ENCODE measurements at regions not wholly inside any gene's neighbourhood (a gene's known extent, or its start where the extent isn't known, plus 50 kb on each side); places are given as distances from the start of the nearest gene placed in this dataset.
A peak's percentile ranks its signal among the peaks of the same experiment; 100 is the strongest.

- Mint-ChIP-seq H3K27me3 (ENCODE audit: insufficient read depth, unreplicated experiment) (no peaks in the 10 kb centered on the region), H3K9me3 (ENCODE audit: unreplicated experiment) (no peaks in the 10 kb centered on the region), H3K27ac (ENCODE audit: low read depth, unreplicated experiment) (no peak overlapping the region), H3K36me3 (ENCODE audit: insufficient read depth, unreplicated experiment) (no peaks in the 10 kb centered on the region), H3K4me1 (ENCODE audit: insufficient read depth, unreplicated experiment) (peaks cover 11% of the 10 kb centered on the region), H3K4me3 (ENCODE audit: unreplicated experiment) (no peak overlapping the region)
- TF ChIP-seq, protein P1, sequence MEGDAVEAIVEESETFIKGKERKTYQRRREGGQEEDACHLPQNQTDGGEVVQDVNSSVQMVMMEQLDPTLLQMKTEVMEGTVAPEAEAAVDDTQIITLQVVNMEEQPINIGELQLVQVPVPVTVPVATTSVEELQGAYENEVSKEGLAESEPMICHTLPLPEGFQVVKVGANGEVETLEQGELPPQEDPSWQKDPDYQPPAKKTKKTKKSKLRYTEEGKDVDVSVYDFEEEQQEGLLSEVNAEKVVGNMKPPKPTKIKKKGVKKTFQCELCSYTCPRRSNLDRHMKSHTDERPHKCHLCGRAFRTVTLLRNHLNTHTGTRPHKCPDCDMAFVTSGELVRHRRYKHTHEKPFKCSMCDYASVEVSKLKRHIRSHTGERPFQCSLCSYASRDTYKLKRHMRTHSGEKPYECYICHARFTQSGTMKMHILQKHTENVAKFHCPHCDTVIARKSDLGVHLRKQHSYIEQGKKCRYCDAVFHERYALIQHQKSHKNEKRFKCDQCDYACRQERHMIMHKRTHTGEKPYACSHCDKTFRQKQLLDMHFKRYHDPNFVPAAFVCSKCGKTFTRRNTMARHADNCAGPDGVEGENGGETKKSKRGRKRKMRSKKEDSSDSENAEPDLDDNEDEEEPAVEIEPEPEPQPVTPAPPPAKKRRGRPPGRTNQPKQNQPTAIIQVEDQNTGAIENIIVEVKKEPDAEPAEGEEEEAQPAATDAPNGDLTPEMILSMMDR (IDR thresholded peaks at IDR 0.05; ENCODE audit: unreplicated experiment), result no peak
- intact Hi-C loops (cut with micrococcal nuclease), result no loop called here
- ChIA-PET POLR2A (interaction anchor here (0.6 kb wide), 1 partner anchor 289 kb away, joined by 4 read pairs; no protein-coding TSS in a partner anchor), CTCF (interaction anchor here (0.6 to 1.3 kb wide), 4 partner anchors 14 to 1171 kb away, joined by 3 to 4 read pairs (median 4); no protein-coding TSS in a partner anchor)
- BruUV-seq (replicated peaks), result no TSS peak
- no peak for DNase-seq (ENCODE audit: unreplicated experiment)
These were observed 167.0 kb downstream of the MDFIC start for GRCh38 chr7:115088893-115089292.

DNA sequence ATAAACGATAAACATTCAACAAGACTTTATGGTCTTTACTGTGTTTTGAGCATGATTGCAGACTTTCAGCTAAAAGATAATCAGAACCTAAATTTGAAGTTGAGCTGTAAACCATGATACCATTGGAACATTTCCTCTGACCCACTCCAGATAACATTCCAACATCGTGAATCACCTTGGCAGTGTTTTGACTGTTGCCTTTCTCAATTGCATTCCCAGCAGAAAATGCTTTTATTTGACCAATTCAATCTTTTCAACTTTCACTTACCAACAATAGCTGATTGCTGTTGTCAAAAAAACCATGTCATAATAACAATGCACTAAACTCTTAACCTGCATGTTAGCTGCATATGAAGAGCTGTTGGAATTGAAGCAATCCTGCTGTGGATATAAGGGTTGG, 165.5 kb downstream of the MDFIC start:
- TF ChIP-seq, protein P1 (IDR thresholded peaks at IDR 0.05; ENCODE audit: unreplicated experiment), result no peak
- Mint-ChIP-seq H3K4me1 (ENCODE audit: insufficient read depth, unreplicated experiment) (peaks cover 11% of the 10 kb centered on the region), H3K27ac (ENCODE audit: low read depth, unreplicated experiment) (no peak overlapping the region), H3K27me3 (ENCODE audit: insufficient read depth, unreplicated experiment) (no peaks in the 10 kb centered on the region), H3K36me3 (ENCODE audit: insufficient read depth, unreplicated experiment) (no peaks in the 10 kb centered on the region), H3K4me3 (ENCODE audit: unreplicated experiment) (no peak overlapping the region), H3K9me3 (ENCODE audit: unreplicated experiment) (no peaks in the 10 kb centered on the region)
- intact Hi-C loops (cut with micrococcal nuclease), result no loop called here
- BruUV-seq (replicated peaks), result no TSS peak
- CTCF ChIA-PET, result no interaction called here
- POLR2A ChIA-PET, result interaction anchor here (0.5 to 1.0 kb wide), 2 partner anchors 23 to 201 kb away, joined by 3 read pairs; no protein-coding TSS in a partner anchor
- peak; percentile 53 for DNase-seq (ENCODE audit: unreplicated experiment)

DNA sequence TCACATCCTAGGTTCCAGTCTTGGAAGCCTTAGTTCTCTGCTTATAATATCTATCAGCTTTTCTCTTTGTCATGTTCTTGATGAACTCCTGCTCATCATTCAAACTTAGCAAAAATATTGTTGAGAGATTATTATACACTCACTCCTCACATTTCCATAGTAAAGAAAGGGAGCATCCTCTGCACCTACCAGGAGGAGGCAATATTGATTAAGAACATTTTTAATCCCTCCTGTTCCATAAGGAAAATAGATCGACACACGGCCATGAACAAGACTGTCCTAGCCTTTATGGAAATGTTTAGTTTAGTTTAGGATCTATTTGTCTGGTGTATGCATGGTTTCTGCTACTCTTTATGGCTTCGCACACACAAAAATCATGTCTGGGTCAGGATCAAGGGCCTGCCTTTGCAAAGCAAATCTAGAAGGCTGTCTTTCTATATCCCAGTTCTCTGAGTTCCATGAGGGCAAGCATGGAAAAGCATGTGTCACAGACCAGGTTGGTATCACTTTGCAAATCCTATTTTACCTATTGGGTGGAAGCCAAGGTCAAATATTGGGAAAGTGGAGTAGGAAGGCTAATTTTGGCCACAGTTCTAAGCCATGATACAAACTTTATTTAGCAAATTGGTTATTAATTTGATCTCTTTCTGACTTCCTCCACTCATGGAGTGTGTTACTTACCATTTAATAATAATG, 164.4 kb downstream of the MDFIC start:
- DNase-seq (ENCODE audit: unreplicated experiment), result no peak
- TF ChIP-seq, protein P1 (IDR thresholded peaks at IDR 0.05; ENCODE audit: unreplicated experiment), result no peak
- Mint-ChIP-seq H3K4me1 (ENCODE audit: insufficient read depth, unreplicated experiment) (peaks cover 11% of the 10 kb centered on the region), H3K36me3 (ENCODE audit: insufficient read depth, unreplicated experiment) (no peaks in the 10 kb centered on the region), H3K27ac (ENCODE audit: low read depth, unreplicated experiment) (no peak overlapping the region), H3K9me3 (ENCODE audit: unreplicated experiment) (no peaks in the 10 kb centered on the region), H3K4me3 (ENCODE audit: unreplicated experiment) (no peak overlapping the region), H3K27me3 (ENCODE audit: insufficient read depth, unreplicated experiment) (peaks cover under 1% of the 10 kb centered on the region)
- ChIA-PET CTCF (interaction anchor here (0.7 to 1.1 kb wide), 3 partner anchors 10 to 629 kb away, joined by 3 read pairs; no protein-coding TSS in a partner anchor), POLR2A (no interaction called here)
- BruUV-seq (replicated peaks), result no TSS peak
- intact Hi-C loops (cut with micrococcal nuclease), result no loop called here

DNA sequence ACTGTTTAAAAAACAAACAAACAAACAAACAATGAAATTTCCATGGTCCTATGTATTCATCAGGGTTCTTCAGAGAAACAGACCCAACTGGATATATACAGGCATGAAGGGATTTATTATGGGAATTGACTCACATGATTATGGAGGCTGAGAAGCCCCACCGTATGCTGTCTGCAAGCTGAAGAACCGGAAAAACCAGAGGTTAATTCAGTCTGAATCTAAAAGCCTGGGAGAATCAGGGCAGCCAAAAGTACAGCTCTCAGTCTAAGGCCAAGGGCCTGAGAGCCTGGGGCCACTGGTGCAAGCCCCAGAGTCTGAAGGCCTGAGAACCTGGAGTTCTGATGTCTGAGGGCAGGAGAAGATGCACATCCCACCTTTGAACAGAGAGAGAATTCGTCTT, 163.5 kb downstream of the MDFIC start:
- Mint-ChIP-seq H3K4me3 (ENCODE audit: unreplicated experiment) (no peak overlapping the region), H3K4me1 (ENCODE audit: insufficient read depth, unreplicated experiment) (peaks cover 11% of the 10 kb centered on the region), H3K27me3 (ENCODE audit: insufficient read depth, unreplicated experiment) (peaks cover 9% of the 10 kb centered on the region), H3K36me3 (ENCODE audit: insufficient read depth, unreplicated experiment) (no peaks in the 10 kb centered on the region), H3K9me3 (ENCODE audit: unreplicated experiment) (no peaks in the 10 kb centered on the region), H3K27ac (ENCODE audit: low read depth, unreplicated experiment) (no peak overlapping the region)
- no TSS peak for BruUV-seq (replicated peaks)
- intact Hi-C loops (cut with micrococcal nuclease), result no loop called here
- no peak for DNase-seq (ENCODE audit: unreplicated experiment)
- ChIA-PET POLR2A (no interaction called here), CTCF (interaction anchor here (0.7 to 1.1 kb wide), 2 partner anchors 11 to 628 kb away, joined by 3 read pairs; no protein-coding TSS in a partner anchor)
- TF ChIP-seq, protein P1 (IDR thresholded peaks at IDR 0.05; ENCODE audit: unreplicated experiment), result no peak
